Vagina (tissue), 2 donors: ENCODE measurements at regions not wholly inside any gene's neighbourhood (a gene's known extent, or its start where the extent isn't known, plus 50 kb on each side); places are given as distances from the start of the nearest gene placed in this dataset.

Experiments used
- POLR2A ChIP-seq, 2 donors: fragments of 450-650 bp; IDR thresholded peaks; one replicate each; pipeline ENCODE4 v1.6.1; 2017; ENCODE audit warnings: antibody characterized with exemption in 2 of 2, mild to moderate bottlenecking in 2 of 2, moderate library complexity in 2 of 2
- POLR2AphosphoS5 ChIP-seq, 2 donors: sonication (generic); formaldehyde crosslinking; IDR thresholded peaks; one replicate each; pipeline ENCODE4 v1.9.0; 2017; ENCODE audit warnings: antibody characterized with exemption in 2 of 2, mild to moderate bottlenecking in 2 of 2, low read depth in 1 of 2; ENCODE audit not compliant: insufficient read depth in 1 of 2

DNA sequence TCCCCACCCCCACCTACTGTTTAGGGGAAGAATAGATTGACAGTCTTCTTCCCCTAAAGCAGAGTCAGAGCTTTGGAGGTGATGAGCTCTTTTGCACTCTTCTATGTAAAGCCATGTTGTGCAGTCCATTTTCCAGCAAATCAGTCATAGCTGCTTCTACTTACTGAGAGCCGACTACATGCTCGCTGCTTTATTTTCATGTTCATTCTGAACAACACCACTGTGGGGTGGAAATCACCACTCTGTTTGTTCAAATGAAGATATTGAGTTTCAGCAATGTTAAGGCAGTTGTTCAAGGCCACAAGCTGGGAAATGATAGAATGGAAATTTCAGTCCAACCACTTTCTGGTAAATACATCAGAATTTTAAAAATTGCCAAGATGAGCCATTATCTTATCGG, 88.3 kb downstream of the INSIG2 start:
- no peak for TF ChIP-seq POLR2A (IDR thresholded peaks at IDR 0.05)
- no peak for TF ChIP-seq POLR2AphosphoS5 (IDR thresholded peaks at IDR 0.05; ENCODE audit: insufficient read depth in 1 of 2, low read depth in 1 of 2)
